ENCODE measurements at regions not wholly inside any gene's neighbourhood (a gene's known extent, or its start where the extent isn't known, plus 50 kb on each side); places are given as distances from the start of the nearest gene placed in this dataset.

DNA sequence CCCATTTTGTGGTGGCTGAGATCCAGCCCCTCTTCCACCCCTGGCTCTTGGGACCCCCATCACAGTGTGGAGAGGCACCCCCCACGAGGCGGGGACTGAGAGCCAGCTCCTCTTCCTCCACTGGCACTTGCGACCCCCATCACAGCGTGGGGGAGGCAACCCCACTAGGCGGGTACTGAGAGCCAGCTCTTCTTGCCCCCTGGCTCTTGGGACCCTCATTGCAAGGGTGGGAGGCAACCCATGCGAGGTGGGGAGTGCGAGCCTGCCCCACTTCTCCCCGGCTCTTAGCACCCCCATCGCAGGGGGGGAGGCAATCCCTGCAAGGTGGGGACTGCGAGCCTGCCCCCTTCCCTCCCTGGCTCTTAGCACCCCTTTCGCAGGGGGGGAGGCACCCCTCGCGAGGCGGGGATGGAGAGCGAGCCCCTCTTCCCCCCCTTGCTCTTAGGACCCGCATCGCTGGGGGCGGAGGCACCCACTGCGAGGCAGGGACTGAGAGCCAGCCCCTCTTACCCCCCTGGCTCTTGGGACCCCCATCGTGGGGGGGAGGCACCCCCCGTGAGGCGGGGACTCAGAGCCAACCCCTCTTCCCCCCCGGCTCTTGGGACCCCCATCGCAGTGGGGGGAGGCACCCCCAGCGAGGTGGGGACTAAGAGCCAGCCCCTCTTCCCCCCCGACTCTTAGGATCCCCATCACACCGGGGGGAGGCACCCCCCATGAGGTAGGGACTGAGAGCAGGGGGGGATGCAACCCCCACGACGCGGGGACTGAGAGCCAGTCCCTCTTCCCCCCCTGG lies 364.6 kb upstream of the SPRY2 start:
- TF ChIP-seq CTCF (IDR thresholded peaks at IDR 0.05; ENCODE audit: poor library complexity) (no peak), EZH2 (IDR thresholded peaks at IDR 0.05; ENCODE audit: borderline replicate concordance) (no peak), EZH2phosphoT487 (IDR thresholded peaks at IDR 0.05; ENCODE audit: low read depth, severe bottlenecking, unreplicated experiment) (no peak)

All from hepatocyte (in vitro differentiated cells).